ENCODE measurements at regions not wholly inside any gene's neighbourhood (a gene's known extent, or its start where the extent isn't known, plus 50 kb on each side); places are given as distances from the start of the nearest gene placed in this dataset.

GRCh38 chr4:117331817-117332216 is 246.4 kb upstream of the TRAM1L1 start:
- TF ChIP-seq EZH2phosphoT487 (IDR thresholded peaks at IDR 0.05; ENCODE audit: borderline replicate concordance) (no peak), CTCF (conservative IDR thresholded peaks at IDR 0.05; ENCODE audit: low read length) (no peak)
